ENCODE measurements at regions not wholly inside any gene's neighbourhood (a gene's known extent, or its start where the extent isn't known, plus 50 kb on each side); places are given as distances from the start of the nearest gene placed in this dataset.

DNA sequence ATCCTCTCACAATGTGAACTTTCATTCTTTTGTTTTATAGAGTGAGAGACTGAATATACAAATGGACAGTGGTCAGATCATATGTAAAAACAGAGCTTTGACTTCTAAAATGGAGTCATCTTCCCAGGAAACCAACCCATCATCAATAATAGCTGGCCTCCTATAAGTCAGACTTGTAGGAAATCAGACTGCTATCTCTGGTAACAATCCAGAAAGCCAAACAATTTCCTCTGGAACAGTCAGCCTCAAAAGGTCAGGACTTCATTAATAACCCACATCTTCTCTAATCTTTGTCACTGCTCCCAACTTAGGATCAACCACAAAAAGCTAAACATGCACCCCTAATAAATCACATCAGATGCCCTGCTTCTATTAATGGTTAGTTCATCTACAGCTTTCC, 227.9 kb upstream of the G2E3 start:
- TF ChIP-seq, protein P1, sequence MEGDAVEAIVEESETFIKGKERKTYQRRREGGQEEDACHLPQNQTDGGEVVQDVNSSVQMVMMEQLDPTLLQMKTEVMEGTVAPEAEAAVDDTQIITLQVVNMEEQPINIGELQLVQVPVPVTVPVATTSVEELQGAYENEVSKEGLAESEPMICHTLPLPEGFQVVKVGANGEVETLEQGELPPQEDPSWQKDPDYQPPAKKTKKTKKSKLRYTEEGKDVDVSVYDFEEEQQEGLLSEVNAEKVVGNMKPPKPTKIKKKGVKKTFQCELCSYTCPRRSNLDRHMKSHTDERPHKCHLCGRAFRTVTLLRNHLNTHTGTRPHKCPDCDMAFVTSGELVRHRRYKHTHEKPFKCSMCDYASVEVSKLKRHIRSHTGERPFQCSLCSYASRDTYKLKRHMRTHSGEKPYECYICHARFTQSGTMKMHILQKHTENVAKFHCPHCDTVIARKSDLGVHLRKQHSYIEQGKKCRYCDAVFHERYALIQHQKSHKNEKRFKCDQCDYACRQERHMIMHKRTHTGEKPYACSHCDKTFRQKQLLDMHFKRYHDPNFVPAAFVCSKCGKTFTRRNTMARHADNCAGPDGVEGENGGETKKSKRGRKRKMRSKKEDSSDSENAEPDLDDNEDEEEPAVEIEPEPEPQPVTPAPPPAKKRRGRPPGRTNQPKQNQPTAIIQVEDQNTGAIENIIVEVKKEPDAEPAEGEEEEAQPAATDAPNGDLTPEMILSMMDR (conservative IDR thresholded peaks at IDR 0.05; ENCODE audit: low read depth in 2 of 2), result no peak
- TF ChIP-seq CREB1 (CRISPR knock-in tag; IDR thresholded peaks at IDR 0.05; ENCODE audit: low read depth) (no peak), POLR2AphosphoS5 (IDR thresholded peaks at IDR 0.05; ENCODE audit: low read depth) (no peak), EZH2phosphoT487 (IDR thresholded peaks at IDR 0.05; ENCODE audit: unreplicated experiment) (no peak), EZH2 (IDR thresholded peaks at IDR 0.05; ENCODE audit: low read depth, unreplicated experiment) (no peak), ZNF331 (CRISPR knock-in tag; IDR thresholded peaks at IDR 0.05; ENCODE audit: low read depth) (no peak), NANOG (IDR thresholded peaks at IDR 0.05; ENCODE audit: borderline replicate concordance) (no peak), ZNF114 (CRISPR knock-in tag; IDR thresholded peaks at IDR 0.05) (no peak), STAT1 (IDR thresholded peaks at IDR 0.05; ENCODE audit: unreplicated experiment) (no peak), JUNB (IDR thresholded peaks at IDR 0.05; ENCODE audit: unreplicated experiment) (no peak)
- TF ChIP-seq, protein P2, sequence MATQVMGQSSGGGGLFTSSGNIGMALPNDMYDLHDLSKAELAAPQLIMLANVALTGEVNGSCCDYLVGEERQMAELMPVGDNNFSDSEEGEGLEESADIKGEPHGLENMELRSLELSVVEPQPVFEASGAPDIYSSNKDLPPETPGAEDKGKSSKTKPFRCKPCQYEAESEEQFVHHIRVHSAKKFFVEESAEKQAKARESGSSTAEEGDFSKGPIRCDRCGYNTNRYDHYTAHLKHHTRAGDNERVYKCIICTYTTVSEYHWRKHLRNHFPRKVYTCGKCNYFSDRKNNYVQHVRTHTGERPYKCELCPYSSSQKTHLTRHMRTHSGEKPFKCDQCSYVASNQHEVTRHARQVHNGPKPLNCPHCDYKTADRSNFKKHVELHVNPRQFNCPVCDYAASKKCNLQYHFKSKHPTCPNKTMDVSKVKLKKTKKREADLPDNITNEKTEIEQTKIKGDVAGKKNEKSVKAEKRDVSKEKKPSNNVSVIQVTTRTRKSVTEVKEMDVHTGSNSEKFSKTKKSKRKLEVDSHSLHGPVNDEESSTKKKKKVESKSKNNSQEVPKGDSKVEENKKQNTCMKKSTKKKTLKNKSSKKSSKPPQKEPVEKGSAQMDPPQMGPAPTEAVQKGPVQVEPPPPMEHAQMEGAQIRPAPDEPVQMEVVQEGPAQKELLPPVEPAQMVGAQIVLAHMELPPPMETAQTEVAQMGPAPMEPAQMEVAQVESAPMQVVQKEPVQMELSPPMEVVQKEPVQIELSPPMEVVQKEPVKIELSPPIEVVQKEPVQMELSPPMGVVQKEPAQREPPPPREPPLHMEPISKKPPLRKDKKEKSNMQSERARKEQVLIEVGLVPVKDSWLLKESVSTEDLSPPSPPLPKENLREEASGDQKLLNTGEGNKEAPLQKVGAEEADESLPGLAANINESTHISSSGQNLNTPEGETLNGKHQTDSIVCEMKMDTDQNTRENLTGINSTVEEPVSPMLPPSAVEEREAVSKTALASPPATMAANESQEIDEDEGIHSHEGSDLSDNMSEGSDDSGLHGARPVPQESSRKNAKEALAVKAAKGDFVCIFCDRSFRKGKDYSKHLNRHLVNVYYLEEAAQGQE (IDR thresholded peaks at IDR 0.05; ENCODE audit: unreplicated experiment), result no peak
- TF ChIP-seq, protein P3, sequence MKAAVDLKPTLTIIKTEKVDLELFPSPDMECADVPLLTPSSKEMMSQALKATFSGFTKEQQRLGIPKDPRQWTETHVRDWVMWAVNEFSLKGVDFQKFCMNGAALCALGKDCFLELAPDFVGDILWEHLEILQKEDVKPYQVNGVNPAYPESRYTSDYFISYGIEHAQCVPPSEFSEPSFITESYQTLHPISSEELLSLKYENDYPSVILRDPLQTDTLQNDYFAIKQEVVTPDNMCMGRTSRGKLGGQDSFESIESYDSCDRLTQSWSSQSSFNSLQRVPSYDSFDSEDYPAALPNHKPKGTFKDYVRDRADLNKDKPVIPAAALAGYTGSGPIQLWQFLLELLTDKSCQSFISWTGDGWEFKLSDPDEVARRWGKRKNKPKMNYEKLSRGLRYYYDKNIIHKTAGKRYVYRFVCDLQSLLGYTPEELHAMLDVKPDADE (IDR thresholded peaks at IDR 0.05), result no peak

Measured in GM23338 (cell line).